HG03378 (cell line): ENCODE measurements at regions not wholly inside any gene's neighbourhood (a gene's known extent, or its start where the extent isn't known, plus 50 kb on each side); places are given as distances from the start of the nearest gene placed in this dataset.

Experiments used
- ATAC-seq: cut with Tn5 transposase; IDR thresholded peaks from one replicate; pipeline ENCODE4 v1.9.1; 2021; ENCODE audit warnings: mild to moderate bottlenecking, moderate library complexity; ENCODE audit not compliant: unreplicated experiment

DNA sequence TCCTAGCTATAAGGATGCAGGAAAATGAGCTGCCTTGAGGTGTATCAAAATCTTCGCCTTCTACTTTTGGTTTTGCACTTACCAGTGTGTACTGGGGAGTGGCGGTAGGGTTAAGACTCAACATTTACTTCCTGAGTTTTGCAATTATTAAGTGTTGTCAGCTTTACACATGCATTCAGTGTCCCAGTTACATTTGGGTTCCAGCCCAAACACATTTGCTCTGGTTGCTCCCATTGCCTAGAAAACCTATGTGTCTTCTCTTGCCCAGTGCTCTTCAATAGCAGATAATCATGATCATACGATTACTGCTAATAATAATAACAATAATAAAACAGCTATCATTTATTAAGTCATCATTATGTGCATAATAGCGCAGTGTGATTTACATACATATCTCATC lies 241.5 kb upstream of the PAPPA start:
- ATAC-seq: no peak

DNA sequence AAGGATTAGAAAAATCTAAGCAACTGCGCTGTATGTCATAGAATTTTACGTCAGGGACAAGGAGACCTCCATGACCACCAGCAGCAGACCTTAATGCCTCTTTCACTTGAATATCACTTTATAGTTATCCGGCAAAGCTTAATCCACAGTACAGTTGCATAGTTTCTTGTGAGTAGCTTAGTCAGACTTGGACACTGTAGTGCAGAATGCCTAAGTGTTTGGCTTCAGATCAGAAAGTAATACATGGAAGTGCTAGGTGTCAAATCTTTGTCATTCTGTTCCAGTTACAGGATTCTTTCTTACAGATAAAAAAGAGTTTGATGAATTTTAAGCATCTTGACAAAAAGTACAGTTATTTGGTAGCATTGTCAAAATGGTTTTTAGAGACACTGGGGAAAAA lies 239.9 kb upstream of the PAPPA start:
- ATAC-seq: no peak

DNA sequence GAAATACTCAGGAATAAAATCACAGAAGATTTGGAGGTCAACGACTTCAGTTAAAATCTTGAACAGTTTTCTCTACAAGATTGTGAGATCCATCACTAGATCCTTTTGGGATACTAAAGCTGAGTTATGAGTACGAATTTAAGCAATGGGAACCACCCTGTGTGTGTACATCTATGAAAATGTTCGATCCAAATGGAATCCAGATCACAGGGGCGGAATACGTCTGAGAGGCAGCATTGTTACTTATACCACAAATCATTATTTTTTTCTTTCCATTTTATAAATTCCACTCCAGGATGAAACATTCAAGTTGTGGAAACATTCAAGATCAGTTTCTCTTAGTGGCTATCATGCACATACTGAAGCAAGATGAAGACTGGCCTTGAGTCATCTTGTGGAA lies 239.3 kb upstream of the PAPPA start:
- no peak for ATAC-seq

DNA sequence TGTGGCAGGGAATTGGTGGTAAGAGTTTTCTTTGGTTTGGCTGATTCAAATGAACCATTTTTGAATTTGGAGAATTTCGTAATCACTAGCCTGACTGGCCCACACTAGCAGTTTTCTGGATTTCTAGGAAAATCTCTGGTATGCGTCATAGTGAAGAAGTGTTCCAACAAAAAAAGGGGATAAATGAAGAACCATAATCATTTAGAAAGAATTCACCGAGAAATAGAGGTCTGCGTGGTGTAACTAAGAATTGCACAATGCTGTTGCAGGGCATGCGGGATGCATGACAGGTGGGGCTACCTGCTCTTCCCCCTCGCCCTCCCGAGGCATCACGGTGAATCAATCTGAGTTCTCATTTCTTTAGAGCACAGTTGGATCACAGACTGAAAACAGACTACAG lies 232.3 kb upstream of the PAPPA start:
- ATAC-seq: no peak

DNA sequence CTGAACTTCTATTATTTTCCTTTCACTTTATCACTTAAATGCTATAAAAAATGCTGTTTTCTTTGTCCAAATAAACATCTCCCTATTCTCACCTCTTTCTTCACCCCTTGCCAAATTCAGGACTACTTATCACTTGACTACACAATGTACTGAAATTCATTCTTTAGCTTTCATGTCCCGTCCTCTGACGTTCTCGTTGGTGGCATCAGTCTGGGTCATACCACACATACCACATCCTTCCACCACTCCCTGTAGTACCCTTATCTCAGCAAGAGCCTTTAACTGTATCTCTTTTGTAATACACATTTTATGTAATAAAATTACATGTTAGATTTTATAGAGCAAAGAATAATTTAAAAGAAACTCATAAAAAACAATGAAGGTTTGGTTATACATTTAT lies 231.1 kb upstream of the PAPPA start:
- no peak for ATAC-seq

DNA sequence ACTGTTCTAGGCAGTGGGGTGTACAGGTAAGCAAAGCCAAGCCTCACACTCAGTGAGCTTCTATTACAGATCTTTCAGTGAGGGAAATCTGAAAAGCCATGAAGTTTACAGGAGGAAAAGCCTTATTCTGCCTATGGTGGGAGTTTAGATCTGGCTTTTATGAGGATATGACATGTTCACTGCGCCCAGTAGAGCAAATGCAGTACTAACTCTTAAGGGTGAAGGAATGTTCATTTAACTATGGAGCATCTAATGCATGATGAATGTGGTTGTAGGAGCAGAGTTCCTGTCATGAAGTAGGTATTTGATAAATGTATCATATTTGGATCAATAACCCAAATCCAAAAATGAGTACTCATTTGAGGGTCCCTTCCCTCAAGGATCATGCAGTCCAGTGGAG lies 230.2 kb upstream of the PAPPA start:
- ATAC-seq: no peak

DNA sequence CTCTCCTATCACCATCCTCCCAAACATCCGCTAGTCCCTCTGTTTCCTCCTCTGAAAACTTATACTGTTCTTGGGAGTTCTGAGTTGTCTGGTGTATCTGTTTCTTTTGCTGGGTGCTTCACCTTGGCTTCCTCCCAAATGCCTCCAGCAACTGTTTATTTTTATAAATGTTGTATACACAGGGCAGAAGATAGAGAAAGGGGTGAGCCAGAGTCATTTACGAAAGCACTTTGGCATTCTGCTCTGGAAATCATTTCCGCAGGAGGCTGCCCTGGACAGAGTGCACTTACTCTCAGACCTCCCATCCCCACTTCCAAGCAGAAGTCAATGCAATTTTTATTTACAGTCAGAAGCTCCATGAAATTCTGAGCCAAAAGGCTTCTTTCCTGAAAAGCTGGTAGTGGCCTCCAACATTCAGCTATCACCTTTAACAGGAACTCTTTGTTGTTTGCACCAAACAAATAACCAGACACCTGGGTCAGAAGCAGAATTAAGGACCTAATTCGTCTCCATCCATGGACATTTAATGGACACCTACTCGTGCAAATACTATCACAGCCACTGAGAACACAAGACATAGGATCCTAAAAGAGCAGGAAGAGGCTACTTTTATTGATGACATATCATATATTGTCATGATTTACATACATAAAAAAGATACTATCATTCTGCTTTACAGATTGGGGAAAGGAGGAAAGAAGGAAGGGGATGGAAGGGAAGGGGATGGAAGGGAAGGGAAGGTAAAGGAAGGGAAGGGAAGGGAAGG lies 229.5 kb upstream of the PAPPA start:
- no peak for ATAC-seq

DNA sequence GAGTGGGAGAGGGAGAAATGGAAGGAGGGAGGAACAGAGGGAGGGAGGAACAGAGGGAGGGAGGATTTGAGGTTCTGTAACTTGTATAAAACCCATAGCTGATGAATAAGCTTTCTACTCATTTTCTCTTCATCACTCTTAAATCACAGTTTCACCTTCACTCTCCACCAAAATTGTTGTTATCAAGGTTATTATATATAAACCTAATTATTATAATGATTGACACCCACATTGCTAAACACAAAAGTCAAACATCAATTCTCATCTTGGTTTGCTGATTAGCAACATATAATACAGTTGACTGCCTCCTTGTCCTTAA lies 229.0 kb upstream of the PAPPA start:
- no peak for ATAC-seq

DNA sequence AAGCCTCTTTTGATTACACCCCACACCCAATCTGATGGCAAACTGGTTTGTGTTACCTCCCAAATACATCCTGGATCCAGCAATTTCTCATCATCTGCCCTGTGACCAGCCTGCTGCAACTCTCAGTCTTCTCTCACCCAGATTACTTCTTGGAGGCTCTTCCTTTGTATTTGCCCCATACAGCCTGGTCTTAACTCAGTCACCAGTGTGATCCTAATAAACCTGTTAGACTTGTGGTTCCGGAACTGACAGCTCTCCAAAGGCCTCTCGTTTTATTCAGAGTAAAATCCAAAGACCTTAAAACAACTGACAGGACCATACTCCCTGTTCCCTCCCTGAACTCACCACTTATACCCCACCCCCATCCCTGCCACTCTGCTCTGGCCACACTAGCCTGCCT lies 228.2 kb upstream of the PAPPA start:
- no peak for ATAC-seq

DNA sequence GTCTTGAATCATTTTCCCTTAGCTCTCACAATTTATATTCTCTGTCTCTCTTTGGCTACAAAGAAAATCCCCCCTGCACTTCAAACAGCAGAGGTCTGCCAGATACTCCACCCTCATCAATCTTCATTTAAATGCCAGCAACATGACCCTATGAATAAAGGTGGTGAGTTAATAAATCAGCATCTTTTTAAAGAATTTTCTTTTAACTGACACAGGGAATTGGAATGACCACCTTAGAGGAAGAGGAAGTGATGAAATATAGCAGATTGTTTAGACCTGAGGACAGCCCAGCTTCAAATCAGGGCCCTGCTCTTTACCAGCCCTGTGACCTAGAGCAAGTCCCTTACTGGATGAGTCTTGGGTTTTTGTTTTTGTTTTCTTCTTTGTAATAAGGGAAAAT lies 223.1 kb upstream of the PAPPA start:
- ATAC-seq: no peak

DNA sequence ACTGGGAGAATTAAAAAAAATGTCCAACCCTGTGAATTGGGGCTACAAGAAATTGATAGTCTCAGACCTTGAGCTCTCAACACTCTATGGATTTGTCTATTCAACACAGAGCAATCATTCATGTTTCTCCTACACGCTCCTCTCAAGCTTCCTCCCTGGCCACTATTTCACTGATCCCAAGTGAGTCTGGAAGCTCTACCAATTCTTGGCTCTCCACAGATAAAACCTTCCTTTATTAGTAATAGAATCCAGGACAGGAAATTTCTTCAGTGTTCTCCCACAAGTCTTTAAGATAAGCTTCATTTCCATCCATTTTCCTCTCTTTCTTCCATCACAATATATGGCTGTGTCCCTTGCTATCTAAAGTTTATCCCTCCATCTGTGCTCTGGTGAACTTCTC lies 215.1 kb upstream of the PAPPA start:
- no peak for ATAC-seq

DNA sequence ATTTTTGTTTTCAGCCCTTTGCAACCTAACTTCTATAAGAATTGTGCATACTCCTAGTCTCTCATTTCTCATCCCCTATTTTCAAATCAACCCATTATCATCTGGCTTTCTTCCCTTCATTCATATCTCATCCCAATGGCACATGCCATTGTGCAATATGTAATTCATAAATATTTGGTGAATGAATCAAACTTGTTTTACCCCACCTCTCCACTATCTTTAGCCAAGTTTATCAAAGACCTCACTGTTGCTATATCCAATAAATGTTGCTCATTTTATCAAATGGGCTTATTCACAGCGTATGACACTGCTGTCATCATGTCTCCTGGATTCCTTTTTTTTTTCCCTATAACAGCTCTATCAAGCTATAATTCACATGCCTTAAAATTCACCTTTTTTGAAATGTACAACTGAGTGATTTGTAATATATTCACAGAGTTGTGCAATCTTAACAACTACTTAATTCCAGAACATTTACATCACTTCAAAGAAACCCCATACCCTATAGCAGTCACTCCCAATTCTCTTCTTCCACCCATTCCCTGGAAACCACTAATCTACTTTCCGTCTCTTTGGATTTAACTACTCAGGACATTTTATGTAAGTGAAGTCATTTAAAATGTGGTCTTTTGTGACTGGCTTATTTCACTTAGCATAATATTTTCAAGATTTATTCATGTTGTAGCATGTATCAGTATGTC lies 214.4 kb upstream of the PAPPA start:
- ATAC-seq: no peak

DNA sequence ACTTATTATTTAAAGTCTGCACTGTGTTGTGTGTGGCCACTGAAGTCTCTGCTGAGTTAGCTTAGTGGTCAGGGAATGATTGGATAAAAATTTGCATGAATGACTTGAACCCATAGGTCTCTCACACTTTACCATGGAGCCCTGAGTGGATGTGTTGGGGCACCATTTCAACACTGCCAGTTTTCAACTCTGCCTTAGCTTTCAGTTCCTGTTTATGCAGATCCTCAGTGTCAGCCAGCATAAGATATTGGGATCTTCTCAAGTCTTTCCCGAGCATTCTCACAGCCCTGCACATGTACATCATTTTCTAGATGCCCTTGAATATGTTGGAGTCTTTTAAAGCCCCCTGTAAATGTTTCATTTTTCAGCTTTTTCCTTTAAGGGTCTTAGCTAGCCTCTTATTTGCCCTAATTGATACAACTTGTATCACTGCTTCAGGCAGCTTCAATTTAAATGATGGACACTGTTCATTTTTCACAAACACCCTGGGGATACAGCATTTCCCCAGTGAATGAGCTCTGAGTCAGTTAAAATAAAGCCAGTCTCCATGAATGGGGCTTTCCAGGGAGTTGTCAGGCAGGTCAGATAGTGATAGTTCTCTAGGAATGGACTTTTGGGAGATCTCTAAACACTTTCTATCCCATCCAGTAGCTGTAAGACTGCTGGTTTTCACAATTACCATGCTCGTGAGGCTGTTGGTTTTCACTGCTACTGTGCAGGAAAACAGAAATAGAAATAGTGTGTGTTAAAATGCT lies 211.9 kb upstream of the PAPPA start:
- ATAC-seq: no peak

DNA sequence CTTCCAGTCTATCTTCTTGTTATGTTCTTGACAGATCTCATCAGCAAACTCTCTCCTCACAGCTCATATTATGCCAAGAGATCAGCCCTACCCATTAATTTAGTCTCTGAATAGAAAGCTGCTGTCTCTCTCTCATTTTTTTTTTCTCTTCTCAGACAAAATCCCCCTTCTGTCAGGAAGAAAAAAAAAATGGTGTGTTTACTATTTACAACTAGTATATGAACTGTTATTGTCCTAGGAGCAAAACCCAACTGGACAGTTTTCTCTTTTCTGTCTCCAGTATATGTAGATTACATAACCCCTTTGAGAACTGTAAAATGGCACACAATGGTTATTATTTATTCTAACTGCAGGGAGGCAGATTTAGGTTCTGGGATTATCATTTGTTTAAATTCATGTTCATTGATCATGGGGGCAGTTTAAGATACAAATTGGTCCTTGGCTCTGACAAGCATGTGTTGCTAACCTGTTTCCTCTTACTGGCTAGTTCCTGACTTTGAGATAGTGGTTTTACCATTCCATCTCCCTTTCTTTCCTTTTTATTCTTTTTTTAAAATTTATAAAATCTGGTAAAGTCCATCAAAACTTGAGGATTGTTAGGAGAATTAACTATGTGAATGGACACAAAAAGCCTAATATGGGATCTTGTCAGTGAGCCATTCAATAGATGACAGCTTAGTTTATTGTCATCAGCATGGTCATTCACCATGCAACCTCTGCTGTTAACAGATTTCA lies 210.0 kb upstream of the PAPPA start:
- no peak for ATAC-seq

DNA sequence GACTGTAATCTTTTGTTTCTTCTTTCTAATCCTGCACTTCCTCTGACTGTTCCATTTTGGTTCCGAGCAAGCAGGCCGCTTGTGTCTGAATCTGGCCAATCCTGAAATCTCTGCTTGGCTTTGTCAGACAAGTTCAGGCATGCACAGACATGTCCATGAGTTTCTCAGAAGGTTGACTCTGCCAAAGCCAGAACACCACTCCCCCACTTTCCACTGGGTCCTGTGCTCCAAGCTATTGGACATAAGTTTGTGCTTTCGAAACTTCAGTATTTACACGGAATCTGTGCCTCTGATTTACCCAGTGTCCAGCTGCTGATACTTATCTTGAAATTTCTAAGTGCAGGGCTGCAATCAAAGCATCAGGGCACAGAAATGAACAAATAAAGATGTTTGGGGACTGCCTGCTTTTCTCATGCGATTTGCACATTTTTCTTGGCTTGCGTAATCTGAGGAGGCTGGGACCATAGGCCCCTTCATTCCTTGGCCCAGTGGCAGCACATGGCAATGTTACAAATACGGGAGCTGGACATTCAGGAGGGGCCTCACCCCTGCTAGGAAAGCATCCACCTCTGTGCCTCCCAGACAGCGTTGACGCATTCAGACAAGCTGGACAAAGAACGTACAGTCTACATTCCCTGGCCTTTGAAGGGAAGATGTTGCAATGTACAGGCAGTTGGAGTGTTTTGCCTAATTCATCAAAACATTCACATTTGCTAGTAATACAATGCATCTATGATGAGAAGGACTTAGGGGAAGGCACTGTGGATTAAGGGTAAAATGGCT lies 209.2 kb upstream of the PAPPA start:
- no peak for ATAC-seq

DNA sequence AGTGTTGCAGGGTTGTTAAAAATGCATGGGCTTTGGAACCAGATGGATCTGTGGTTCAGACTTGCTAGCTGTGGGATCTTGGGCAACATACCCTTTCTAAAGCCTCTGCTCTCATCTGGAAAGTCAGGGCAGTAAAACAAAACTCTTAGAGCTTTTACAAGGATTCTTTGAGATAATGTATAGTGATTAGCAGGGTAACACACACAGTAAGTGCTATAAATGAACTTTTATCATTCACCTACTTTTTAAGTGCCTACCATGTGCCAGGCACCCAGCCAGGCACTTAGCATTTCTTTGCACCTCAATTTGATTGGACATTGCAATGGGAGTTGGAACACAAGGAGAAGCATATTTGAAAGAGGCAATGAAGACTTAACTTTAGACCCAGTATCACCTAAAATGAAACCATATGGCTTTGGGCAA lies 208.6 kb upstream of the PAPPA start:
- ATAC-seq: no peak

DNA sequence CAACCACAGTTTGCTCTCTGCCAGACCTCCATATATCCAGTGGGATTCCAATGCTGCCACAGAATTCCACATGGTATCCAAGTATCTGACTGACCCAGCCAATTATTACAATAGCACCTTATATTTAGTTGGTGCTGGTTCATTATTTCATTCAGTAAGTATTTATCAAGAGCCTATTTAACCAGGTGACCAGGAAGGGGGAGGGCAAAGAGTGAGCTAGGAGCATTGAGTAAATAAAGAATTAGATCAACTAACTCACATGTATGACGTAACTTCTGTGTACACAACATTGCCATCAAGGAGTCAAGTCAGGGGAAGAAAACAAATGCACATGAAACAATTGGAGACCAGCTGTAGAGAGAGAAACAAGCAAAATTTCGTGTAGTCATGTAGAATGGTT lies 207.1 kb upstream of the PAPPA start:
- no peak for ATAC-seq

DNA sequence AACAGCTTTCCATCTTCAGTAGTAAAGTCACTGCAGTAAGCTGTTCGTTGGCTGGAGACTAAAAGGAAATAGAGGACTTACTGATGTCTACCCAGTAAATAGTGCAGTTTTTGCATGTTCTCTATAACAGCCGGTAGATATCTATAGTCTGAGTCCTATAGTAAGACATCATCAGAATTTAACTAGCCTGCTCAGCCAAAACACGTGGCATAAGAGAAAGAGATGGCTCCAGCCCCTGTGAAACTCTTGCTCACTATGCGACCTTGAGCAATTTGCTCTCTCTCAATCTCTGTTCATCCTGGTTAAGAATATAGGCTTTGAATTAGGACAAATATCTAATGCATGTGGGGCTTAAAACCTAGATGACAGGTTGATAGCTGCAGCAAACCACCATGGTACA lies 201.6 kb upstream of the PAPPA start:
- no peak for ATAC-seq

DNA sequence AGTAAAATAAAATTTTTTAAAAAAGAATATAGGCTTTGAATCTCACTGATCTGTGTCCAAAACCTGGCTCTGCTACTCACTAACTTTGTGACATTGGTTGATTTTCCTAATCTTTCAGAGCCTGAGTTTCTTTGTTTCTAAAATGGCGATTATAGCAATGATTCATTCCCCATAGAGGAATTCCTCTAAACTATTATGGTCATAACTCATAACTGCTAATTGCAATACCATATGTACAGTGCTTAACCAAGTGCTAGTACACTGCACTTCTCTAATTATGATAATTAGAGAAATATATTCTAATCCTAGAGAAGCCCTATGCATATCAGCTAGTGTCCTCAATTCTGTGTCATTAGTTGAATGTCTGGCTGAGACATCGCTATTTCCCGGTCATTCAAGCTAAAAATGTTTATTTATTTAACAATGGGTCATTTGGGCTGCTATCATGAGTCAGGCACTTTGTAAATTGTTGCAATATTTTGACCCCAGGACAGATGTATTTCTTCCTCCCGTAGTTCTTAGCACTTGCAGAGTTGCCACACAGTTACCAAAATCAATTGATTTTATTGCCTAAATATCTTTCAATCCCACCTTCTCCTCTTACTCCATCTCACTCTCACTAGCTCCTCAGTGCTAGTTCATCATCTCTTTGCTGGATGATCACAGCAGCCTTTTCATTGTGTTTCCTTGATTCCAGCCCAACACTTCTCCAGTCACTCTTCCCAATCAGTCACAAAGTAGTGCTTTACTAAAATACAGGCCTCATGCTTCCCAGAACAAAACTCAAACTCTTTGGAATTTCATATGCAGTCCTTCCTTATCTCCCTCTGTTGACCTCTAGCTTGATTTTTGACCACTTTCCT lies 200.9 kb upstream of the PAPPA start:
- ATAC-seq: no peak

DNA sequence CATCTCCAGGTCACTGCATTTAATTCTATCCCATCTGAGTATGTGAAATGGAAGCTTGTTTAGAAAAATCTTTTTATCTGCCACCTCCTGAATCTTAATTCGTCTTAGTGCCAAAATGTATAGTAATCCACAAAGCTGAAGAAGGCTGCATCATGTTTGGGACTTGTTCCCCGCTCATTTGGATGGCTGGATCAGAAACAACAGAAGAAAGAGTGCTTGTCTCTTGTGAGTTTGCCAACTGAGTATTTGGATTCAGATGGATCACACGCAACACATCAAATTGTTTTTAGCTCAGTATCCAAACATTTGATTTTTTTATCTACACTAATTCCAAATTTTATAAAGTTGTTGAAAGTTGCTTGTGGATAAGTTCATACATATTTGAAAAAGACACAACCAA lies 197.2 kb upstream of the PAPPA start:
- no peak for ATAC-seq
